Epithelial cell of proximal tubule (primary cell): ENCODE measurements at regions not wholly inside any gene's neighbourhood (a gene's known extent, or its start where the extent isn't known, plus 50 kb on each side); places are given as distances from the start of the nearest gene placed in this dataset.

Experiments
- DNase-seq: peaks from one replicate; pipeline ENCODE4 v3.0.0-alpha.2; 2011; ENCODE audit warnings: low read depth
- H3K4me3 ChIP-seq: 2 replicates; pipeline ENCODE4 v1.5.1; 2011; ENCODE audit warnings: low read depth, mild to moderate bottlenecking, low read length
- TF ChIP-seq, protein P1 (sequence below): conservative IDR thresholded peaks from 2 replicates; pipeline ENCODE4 v1.5.1; 2012; ENCODE audit warnings: low read depth, mild to moderate bottlenecking, low read length

DNA sequence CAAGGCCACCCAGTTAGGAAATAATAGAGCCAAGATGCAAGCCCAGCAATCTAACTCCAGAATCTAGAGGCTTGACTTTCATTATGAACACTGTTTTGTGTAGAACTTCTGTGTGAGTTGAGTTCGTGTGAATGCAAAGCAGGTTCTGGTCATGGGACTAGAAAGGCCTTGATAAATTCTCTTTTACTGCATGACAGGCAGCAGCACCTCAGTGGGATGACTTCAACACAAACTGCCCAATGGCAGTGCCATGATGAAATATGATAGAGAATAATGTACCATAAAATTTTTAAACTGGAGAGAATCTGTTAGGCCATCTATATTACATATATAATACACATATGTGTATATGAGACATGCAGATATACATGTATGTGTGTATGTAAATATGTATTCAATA is 214.5 kb downstream of the KLF5 start:
- no peak overlapping the region for H3K4me3 ChIP-seq
- TF ChIP-seq, protein P1, sequence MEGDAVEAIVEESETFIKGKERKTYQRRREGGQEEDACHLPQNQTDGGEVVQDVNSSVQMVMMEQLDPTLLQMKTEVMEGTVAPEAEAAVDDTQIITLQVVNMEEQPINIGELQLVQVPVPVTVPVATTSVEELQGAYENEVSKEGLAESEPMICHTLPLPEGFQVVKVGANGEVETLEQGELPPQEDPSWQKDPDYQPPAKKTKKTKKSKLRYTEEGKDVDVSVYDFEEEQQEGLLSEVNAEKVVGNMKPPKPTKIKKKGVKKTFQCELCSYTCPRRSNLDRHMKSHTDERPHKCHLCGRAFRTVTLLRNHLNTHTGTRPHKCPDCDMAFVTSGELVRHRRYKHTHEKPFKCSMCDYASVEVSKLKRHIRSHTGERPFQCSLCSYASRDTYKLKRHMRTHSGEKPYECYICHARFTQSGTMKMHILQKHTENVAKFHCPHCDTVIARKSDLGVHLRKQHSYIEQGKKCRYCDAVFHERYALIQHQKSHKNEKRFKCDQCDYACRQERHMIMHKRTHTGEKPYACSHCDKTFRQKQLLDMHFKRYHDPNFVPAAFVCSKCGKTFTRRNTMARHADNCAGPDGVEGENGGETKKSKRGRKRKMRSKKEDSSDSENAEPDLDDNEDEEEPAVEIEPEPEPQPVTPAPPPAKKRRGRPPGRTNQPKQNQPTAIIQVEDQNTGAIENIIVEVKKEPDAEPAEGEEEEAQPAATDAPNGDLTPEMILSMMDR = no peak
- no peak for DNase-seq

DNA sequence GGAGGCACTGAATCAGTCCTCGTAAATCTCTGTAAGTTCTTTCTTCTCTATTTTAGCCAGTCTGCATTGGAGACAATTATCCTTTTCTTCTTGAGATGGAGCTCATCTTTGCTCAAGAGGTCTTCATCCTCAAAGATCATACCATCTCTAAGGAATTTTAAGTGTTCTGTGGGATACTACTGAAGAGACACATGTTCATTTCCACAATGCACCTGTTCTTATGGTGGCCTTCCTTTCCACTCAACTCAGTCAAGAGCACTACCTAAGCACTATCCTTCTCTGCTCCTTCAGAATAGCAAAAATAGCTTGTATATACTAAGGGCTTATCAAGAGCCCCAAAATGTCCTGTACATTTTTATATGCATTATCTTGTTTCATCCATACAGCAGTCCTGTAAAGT is 214.0 kb downstream of the KLF5 start:
- no peak overlapping the region for H3K4me3 ChIP-seq
- TF ChIP-seq, protein P1 = no peak
- no peak for DNase-seq

DNA sequence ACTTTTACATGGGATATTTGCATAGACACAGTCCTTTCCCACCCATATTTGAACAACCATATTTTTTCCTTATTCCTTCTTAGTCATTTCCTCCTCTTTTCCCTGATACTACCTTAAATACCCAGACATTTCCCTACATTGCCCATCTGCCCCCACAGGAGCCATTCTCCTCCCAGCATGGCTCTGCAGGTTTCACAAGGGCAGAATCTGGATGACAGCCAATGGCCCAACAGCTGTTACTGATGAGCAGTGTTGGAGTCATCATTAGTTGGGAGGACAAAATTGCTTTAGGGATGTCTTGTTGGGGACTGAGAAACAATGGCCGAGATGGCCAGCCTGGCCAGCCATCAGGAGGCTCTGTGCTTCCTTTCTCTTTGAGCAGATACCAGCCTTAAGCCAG is 209.5 kb downstream of the KLF5 start:
- no peak overlapping the region for H3K4me3 ChIP-seq
- DNase-seq = no peak
- TF ChIP-seq, protein P1 = no peak

DNA sequence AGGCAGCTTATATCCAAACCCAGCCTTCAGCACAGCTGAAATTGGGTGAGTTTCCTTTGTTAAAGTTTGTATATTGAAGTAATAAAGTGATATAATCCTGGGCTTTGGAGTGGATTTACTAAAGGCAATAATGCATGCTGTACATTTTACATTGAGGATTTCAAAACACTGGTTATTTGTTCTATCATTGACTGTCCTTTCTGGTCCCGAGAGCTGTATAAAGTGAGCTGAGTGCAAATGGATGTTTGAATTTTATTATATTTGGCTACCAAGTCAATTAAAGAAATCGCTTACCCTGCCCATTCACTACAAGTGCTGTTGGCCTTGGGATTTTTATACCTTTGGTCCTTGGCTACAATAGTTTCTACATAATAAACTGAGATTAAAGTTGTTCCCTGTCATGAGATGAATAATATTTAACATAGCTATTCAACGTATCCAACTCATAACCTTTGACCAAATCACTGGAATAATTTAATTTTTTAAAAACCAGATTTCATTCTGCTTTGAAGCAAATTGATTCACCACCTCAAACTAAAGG is 207.9 kb downstream of the KLF5 start:
- no peak for DNase-seq
- H3K4me3 ChIP-seq = no peak overlapping the region
- TF ChIP-seq, protein P1 = no peak

DNA sequence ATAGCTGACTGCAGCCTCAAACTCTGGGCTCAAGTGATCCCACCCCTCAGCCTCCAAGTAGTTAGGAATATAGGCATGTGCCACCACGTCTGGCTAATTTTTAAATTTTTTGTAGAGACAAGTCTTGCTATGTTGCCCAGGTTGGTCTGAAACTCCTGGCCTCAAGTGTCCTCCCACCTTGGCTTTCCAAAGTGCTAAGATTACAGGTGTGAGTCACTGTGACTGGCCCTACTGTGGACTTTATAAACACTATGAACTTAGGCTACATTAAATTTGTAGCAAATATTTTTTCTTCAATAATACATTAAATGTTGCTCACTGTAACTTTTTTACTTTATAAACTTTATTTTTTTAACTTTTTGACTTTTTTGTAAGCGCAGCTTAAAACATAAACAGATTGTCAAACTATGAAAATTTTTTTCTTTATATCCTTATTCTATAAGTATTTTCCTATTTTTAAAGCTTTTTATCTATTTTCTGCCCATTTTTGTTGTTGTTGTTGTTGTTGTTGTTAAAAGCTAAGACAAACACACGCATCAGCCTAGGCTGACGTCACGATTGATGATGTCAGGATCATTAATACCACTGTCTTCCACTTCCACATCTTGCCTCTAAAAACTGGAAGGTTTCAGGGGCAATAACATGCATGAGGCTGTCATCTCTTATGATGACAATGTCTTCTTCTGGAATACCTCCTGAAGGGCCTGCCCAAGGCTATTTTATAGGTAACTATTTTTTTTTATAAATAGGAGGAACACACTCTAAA is 204.2 kb downstream of the KLF5 start:
- H3K4me3 ChIP-seq = no peak overlapping the region
- DNase-seq = no peak
- TF ChIP-seq, protein P1 = no peak

DNA sequence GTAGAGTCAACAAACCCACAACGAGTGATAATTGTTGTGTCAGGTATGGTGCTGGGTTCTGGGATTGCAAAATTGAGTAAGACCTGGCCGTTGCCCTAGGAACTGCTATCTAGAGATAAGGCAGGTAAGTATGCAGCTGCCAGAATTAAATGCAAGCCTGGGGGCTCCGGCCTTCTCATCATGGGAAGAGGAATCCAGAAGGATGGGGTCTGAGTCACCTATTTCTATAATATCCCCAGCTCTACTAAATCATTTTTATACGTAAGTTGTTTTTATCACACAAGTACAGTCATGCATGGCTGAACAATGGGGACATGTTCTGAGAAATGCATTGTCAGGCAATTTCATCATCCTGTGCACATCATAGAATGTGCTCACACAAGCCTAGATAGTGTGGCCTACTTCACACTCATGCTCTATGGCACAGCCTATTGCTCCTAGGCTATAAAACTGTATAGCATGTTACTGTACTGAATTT is 203.0 kb downstream of the KLF5 start:
- TF ChIP-seq, protein P1 = no peak
- no peak for DNase-seq
- no peak overlapping the region for H3K4me3 ChIP-seq
